IMR-90 (cell line): ENCODE measurements at regions not wholly inside any gene's neighbourhood (a gene's known extent, or its start where the extent isn't known, plus 50 kb on each side); places are given as distances from the start of the nearest gene placed in this dataset.

Experiments
- ATAC-seq: fragments of 200-7000 bp; cut with Tn5 transposase; 2 replicates; pipeline ENCODE4 v1.9.1; 2020; ENCODE audit warnings: low read depth, mild to moderate bottlenecking, moderate library complexity
- BruUV-seq: library from RNA; stranded (reverse); fragments of 400-500 nt; replicated peaks from 2 replicates; lab custom pipeline; 2021; lab: Mats Ljungman, UMichigan
- CTCF ChIA-PET: fragments of 300-600 bp; formaldehyde crosslinking; extraction: SDS; loops from one replicate; lab custom pipeline; 2021; ENCODE audit warnings: antibody characterized with exemption; lab: Yijun Ruan, JAX
- POLR2A ChIA-PET: fragments of 300-600 bp; sonication (Branson Sonifier 250); formaldehyde crosslinking; loops from one replicate; lab custom pipeline; 2022; ENCODE audit warnings: antibody characterized with exemption; ENCODE audit not compliant: unreplicated experiment; lab: Charles Lee
- DNase-seq: peaks from one replicate; pipeline ENCODE4 v3.0.0; 2013
- H2AFZ ChIP-seq: replicated peaks from 2 replicates; pipeline ENCODE3; 2013; ENCODE audit warnings: low read length, mild to moderate bottlenecking; ENCODE audit not compliant: poor library complexity
- H2AK5ac ChIP-seq: 2 replicates; pipeline ENCODE4 v1.6.1; 2013; ENCODE audit warnings: low read depth, low read length, inconsistent platforms
- H2AK9ac ChIP-seq: replicated peaks from 2 replicates; pipeline ENCODE3; 2013; ENCODE audit warnings: mild to moderate bottlenecking, low read depth, low read length, moderate library complexity; ENCODE audit not compliant: poor library complexity
- H2BK120ac ChIP-seq: 2 replicates; pipeline ENCODE4 v1.6.1; 2013; ENCODE audit warnings: low read depth, low read length, inconsistent platforms
- H2BK15ac ChIP-seq: 3 replicates; pipeline ENCODE4 v1.6.1; 2013; ENCODE audit warnings: low read depth, low read length, inconsistent platforms
- H2BK20ac ChIP-seq: 2 replicates; pipeline ENCODE4 v1.6.1; 2013; ENCODE audit warnings: low read depth, mild to moderate bottlenecking, inconsistent platforms, low read length, moderate library complexity
- H2BK5ac ChIP-seq: 2 replicates; pipeline ENCODE4 v1.6.1; 2013; ENCODE audit warnings: mild to moderate bottlenecking, low read depth, low read length, inconsistent platforms; ENCODE audit not compliant: poor library complexity, severe bottlenecking
- H3K14ac ChIP-seq: replicated peaks from 2 replicates; pipeline ENCODE4 v1.6.1; 2013; ENCODE audit warnings: low read depth, low read length, inconsistent platforms
- H3K18ac ChIP-seq: 2 replicates; pipeline ENCODE4 v1.6.1; 2013; ENCODE audit warnings: low read depth, low read length, control low read depth
- H3K23ac ChIP-seq: 2 replicates; pipeline ENCODE4 v1.6.1; 2013; ENCODE audit warnings: low read depth, low read length, inconsistent platforms
- H3K27ac ChIP-seq: 2 replicates; pipeline ENCODE4 v1.5.1; 2013; ENCODE audit warnings: mild to moderate bottlenecking, control low read depth, low read length; ENCODE audit not compliant: insufficient read depth
- H3K27me3 ChIP-seq: 2 replicates; pipeline ENCODE4 v1.6.1; 2013; ENCODE audit warnings: low read length; ENCODE audit not compliant: control insufficient read depth, insufficient read depth
- H3K36me3 ChIP-seq: 2 replicates; pipeline ENCODE4 v1.6.1; 2013; ENCODE audit warnings: low read length, mixed read lengths; ENCODE audit not compliant: control insufficient read depth, insufficient read depth
- H3K4ac ChIP-seq: 2 replicates; pipeline ENCODE4 v1.6.1; 2013; ENCODE audit warnings: low read depth, low read length, inconsistent platforms
- H3K4me1 ChIP-seq: 2 replicates; pipeline ENCODE4 v1.6.1; 2013; ENCODE audit warnings: low read length, mixed read lengths; ENCODE audit not compliant: control insufficient read depth, insufficient read depth
- H3K4me2 ChIP-seq: 2 replicates; pipeline ENCODE4 v1.6.1; 2013; ENCODE audit warnings: low read depth, mild to moderate bottlenecking, control low read depth, low read length, moderate library complexity
- H3K4me3 ChIP-seq: 2 replicates; pipeline ENCODE4 v1.5.1; 2013; ENCODE audit warnings: low read depth, mild to moderate bottlenecking, control low read depth, low read length, moderate library complexity; ENCODE audit not compliant: insufficient read depth
- H3K56ac ChIP-seq: 2 replicates; pipeline ENCODE4 v1.6.1; 2013; ENCODE audit warnings: low read length, inconsistent platforms; ENCODE audit not compliant: insufficient read depth; ENCODE audit errors: extremely low read depth
- H3K79me1 ChIP-seq, 2 experiments: 2 replicates each; pipeline ENCODE4 v1.6.1; 2013; ENCODE audit warnings: low read length in 2 of 2, inconsistent platforms in 1 of 2, low read depth in 1 of 2
- H3K9ac ChIP-seq: 2 replicates; pipeline ENCODE4 v1.6.1; 2013; ENCODE audit warnings: low read depth, low read length, control low read depth
- H3K9me1 ChIP-seq: 2 replicates; pipeline ENCODE4 v1.6.1; 2013; ENCODE audit warnings: low read length, inconsistent platforms; ENCODE audit not compliant: insufficient read depth
- H3K9me3 ChIP-seq: 2 replicates; pipeline ENCODE4 v1.6.1; 2013; ENCODE audit warnings: low read length; ENCODE audit not compliant: control insufficient read depth, insufficient read depth
- H4K20me1 ChIP-seq: 2 replicates; pipeline ENCODE4 v1.6.1; 2013; ENCODE audit warnings: low read length, inconsistent platforms; ENCODE audit not compliant: insufficient read depth
- H4K5ac ChIP-seq: 2 replicates; pipeline ENCODE4 v1.6.1; 2013; ENCODE audit warnings: mild to moderate bottlenecking, low read depth, low read length, control low read depth
- H4K8ac ChIP-seq, 2 experiments: 2 replicates each; pipeline ENCODE4 v1.6.1; 2013; ENCODE audit warnings: low read depth in 2 of 2, low read length in 2 of 2, control low read depth in 1 of 2, inconsistent platforms in 1 of 2
- H4K91ac ChIP-seq: 2 replicates; pipeline ENCODE4 v1.6.1; 2013; ENCODE audit warnings: low read depth, low read length, inconsistent platforms; ENCODE audit not compliant: insufficient read depth
- BHLHE40 ChIP-seq: fragments of 150-350 bp; IDR thresholded peaks from 2 replicates; pipeline ENCODE4 v1.6.1; 2016; ENCODE audit warnings: mild to moderate bottlenecking, low read depth, low read length
- CEBPB ChIP-seq: IDR thresholded peaks from 2 replicates; pipeline ENCODE4 v1.6.1; 2012; ENCODE audit warnings: low read depth, low read length, improper control_type of control experiment
- CHD1 ChIP-seq: IDR thresholded peaks from 2 replicates; pipeline ENCODE4 v1.6.1; 2012; ENCODE audit warnings: low read depth, low read length, improper control_type of control experiment
- FOS ChIP-seq: fragments of 150-350 bp; IDR thresholded peaks from 2 replicates; pipeline ENCODE4 v1.6.1; 2016; ENCODE audit warnings: low read depth, low read length
- MAFK ChIP-seq: IDR thresholded peaks from 2 replicates; pipeline ENCODE4 v1.6.1; 2012; ENCODE audit warnings: low read depth, low read length, improper control_type of control experiment
- MAZ ChIP-seq: IDR thresholded peaks from 2 replicates; pipeline ENCODE4 v1.6.1; 2012; ENCODE audit warnings: low read depth, mild to moderate bottlenecking, low read length, improper control_type of control experiment, moderate library complexity, borderline replicate concordance
- MXI1 ChIP-seq: IDR thresholded peaks from 2 replicates; pipeline ENCODE4 v1.6.1; 2012; ENCODE audit warnings: low read depth, mild to moderate bottlenecking, low read length, moderate library complexity, borderline replicate concordance
- NFE2L2 ChIP-seq: fragments of 150-350 bp; IDR thresholded peaks from 2 replicates; pipeline ENCODE4 v1.6.1; 2016; ENCODE audit warnings: low read depth, mild to moderate bottlenecking, low read length
- RAD21 ChIP-seq: IDR thresholded peaks from 2 replicates; pipeline ENCODE4 v1.6.1; 2012; ENCODE audit warnings: low read length, improper control_type of control experiment
- RFX5 ChIP-seq: IDR thresholded peaks from 2 replicates; pipeline ENCODE4 v1.8.0; 2012; ENCODE audit warnings: low read depth, mild to moderate bottlenecking, low read length, moderate library complexity
- SMC3 ChIP-seq: fragments of 150-350 bp; IDR thresholded peaks from 2 replicates; pipeline ENCODE4 v1.6.1; 2016; ENCODE audit warnings: low read depth, mild to moderate bottlenecking, antibody characterized with exemption, low read length, moderate library complexity
- WGBS, 2 experiments: methylation state at CpG; one replicate each; pipeline versions ENCODE4 v1.1.5 to v1.1.7; 2013; ENCODE audit warnings: missing lambda C conversion rate in 2 of 2; ENCODE audit not compliant: insufficient read length in 1 of 2; ENCODE audit errors: extremely low coverage in 2 of 2; 5-methylcytosine and 5-hydroxymethylcytosine counted together
- dilution Hi-C: fragments of 300-500 bp; cut with HindIII; formaldehyde crosslinking; loops from one replicate; pipeline ENCODE4 v1.14.3; 2018; ENCODE audit warnings: low sequenced_read_pairs; ENCODE audit not compliant: unreplicated experiment
- in situ Hi-C: fragments of 300-500 bp; cut with MboI; formaldehyde crosslinking; loops from 3 replicates; pipeline ENCODE4 v1.14.3; 2019; ENCODE audit warnings: low sequenced_read_pairs, inconsistent platforms, mixed read lengths
- intact Hi-C: fragments of 100-400 bp; cut with micrococcal nuclease; formaldehyde crosslinking; loops from 2 replicates; pipeline ENCODE4 v1.10.0; 2022
- TF ChIP-seq, protein P1 (sequence below): conservative IDR thresholded peaks from 2 replicates; pipeline ENCODE4 v1.5.1; 2012; ENCODE audit warnings: mild to moderate bottlenecking, low read depth, low read length, improper control_type of control experiment

DNA sequence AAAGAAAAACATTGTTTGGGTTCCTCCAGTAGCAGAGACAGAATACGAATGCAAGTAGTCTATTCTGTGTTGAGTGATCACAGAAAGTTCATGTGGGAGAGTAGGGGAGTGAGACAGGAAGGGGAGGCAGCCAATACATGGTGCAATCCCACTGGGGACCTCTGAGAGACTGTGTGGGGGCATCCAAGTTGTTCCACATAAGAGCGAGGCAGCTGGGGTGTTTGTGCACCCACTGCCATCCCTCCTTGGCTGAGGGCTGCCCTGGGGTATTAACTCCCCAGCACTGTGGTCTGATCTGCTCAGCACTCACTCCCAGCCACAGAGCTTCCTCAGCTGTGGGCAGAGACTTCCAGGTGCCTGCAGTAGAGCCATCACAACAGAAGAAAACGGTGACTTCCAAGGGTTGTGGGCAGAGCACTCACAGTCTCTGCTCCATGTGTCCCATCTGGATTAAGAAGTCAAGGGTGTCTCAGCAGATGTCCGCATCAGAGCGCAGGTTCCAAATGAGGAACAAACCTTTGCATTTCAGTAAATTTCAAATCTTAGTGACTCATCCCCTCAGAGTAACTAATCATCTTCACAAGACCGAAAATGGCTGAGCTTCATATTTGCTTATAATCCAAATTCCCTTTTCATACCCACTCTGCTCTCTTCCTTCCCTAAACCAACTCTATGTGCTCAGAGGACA is 101.9 kb upstream of the NAA20 start:
- no peak overlapping the region for H3K14ac ChIP-seq
- no peak overlapping the region for H4K91ac ChIP-seq
- H2BK120ac ChIP-seq: no peak overlapping the region
- ChIA-PET CTCF (no interaction called here), POLR2A (no interaction called here)
- no peak overlapping the region for H4K5ac ChIP-seq
- no peak for TF ChIP-seq RFX5
- no peak for TF ChIP-seq RAD21
- no peak for TF ChIP-seq BHLHE40
- TF ChIP-seq, protein P1, sequence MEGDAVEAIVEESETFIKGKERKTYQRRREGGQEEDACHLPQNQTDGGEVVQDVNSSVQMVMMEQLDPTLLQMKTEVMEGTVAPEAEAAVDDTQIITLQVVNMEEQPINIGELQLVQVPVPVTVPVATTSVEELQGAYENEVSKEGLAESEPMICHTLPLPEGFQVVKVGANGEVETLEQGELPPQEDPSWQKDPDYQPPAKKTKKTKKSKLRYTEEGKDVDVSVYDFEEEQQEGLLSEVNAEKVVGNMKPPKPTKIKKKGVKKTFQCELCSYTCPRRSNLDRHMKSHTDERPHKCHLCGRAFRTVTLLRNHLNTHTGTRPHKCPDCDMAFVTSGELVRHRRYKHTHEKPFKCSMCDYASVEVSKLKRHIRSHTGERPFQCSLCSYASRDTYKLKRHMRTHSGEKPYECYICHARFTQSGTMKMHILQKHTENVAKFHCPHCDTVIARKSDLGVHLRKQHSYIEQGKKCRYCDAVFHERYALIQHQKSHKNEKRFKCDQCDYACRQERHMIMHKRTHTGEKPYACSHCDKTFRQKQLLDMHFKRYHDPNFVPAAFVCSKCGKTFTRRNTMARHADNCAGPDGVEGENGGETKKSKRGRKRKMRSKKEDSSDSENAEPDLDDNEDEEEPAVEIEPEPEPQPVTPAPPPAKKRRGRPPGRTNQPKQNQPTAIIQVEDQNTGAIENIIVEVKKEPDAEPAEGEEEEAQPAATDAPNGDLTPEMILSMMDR: no peak
- TF ChIP-seq NFE2L2: no peak
- TF ChIP-seq MAZ: no peak
- TF ChIP-seq CEBPB: no peak
- no peak for TF ChIP-seq SMC3
- TF ChIP-seq MAFK: no peak
- TF ChIP-seq FOS: no peak
- TF ChIP-seq CHD1: no peak
- no peak for TF ChIP-seq MXI1
- ATAC-seq (peak; percentile 30; the same call in 1 of the 2 replicates), DNase-seq (no peak)
- peaks cover 2% of the 10 kb centered on the region for H3K36me3 ChIP-seq
- H3K79me1 ChIP-seq: peaks cover 50 to 81% of the 10 kb centered on the region in 2 experiments
- no peak overlapping the region for H3K4me2 ChIP-seq
- H3K23ac ChIP-seq: no peak overlapping the region
- peaks cover 5% of the 10 kb centered on the region for H3K4me1 ChIP-seq
- no peak overlapping the region for H3K4ac ChIP-seq
- no peak overlapping the region for H3K56ac ChIP-seq
- in situ Hi-C loops (no loop called here), dilution Hi-C loops (no loop called here), intact Hi-C loops (no loop called here)
- no peak overlapping the region for H2BK15ac ChIP-seq
- no peaks in the 10 kb centered on the region for H3K9me3 ChIP-seq
- no peak overlapping the region for H2BK20ac ChIP-seq
- H3K27ac ChIP-seq: no peak overlapping the region
- H2AK5ac ChIP-seq: peak overlapping the region; percentile 21; the same call in 1 of the 2 replicates
- H3K9ac ChIP-seq: no peak overlapping the region
- H2AFZ ChIP-seq: no peak overlapping the region
- H4K8ac ChIP-seq: no peak overlapping the region
- no peak overlapping the region for H3K4me3 ChIP-seq
- 86% methylated on average over 6 of the region's 6 CpGs; no CpG with 5 or more reads in 1 of the 2 experiments for WGBS, 2 experiments
- no peaks in the 10 kb centered on the region for H3K27me3 ChIP-seq
- H2AK9ac ChIP-seq: no peak overlapping the region
- no TSS peak for BruUV-seq
- peaks cover 61% of the 10 kb centered on the region for H4K20me1 ChIP-seq
- H3K18ac ChIP-seq: no peak overlapping the region
- H3K9me1 ChIP-seq: peaks cover 15% of the 10 kb centered on the region
- no peak overlapping the region for H2BK5ac ChIP-seq
